BLaER1 (cell line): ENCODE measurements at regions not wholly inside any gene's neighbourhood (a gene's known extent, or its start where the extent isn't known, plus 50 kb on each side); places are given as distances from the start of the nearest gene placed in this dataset.

Experiments
- H3K27ac ChIP-seq: shearing (Covaris generic); formaldehyde crosslinking; 2 replicates; pipeline ENCODE4 v1.8.1; 2022
- H3K27me3 ChIP-seq: shearing (Covaris generic); formaldehyde crosslinking; 2 replicates; pipeline ENCODE4 v1.8.1; 2022
- H3K36me3 ChIP-seq: shearing (Covaris generic); formaldehyde crosslinking; 2 replicates; pipeline ENCODE4 v1.8.1; 2022
- H3K4me1 ChIP-seq: shearing (Covaris generic); formaldehyde crosslinking; 2 replicates; pipeline ENCODE4 v1.8.1; 2022
- H3K4me2 ChIP-seq: shearing (Covaris generic); formaldehyde crosslinking; 2 replicates; pipeline ENCODE4 v1.8.1; 2022
- H3K4me3 ChIP-seq: shearing (Covaris generic); formaldehyde crosslinking; 2 replicates; pipeline ENCODE4 v1.8.1; 2022
- H3K9ac ChIP-seq: shearing (Covaris generic); formaldehyde crosslinking; 2 replicates; pipeline ENCODE4 v1.8.1; 2022
- H3K9me3 ChIP-seq: shearing (Covaris generic); formaldehyde crosslinking; 2 replicates; pipeline ENCODE4 v1.8.1; 2022
- H4K20me1 ChIP-seq: shearing (Covaris generic); formaldehyde crosslinking; 2 replicates; pipeline ENCODE4 v1.8.1; 2022
- Cebpa-rat ChIP-seq: shearing (Covaris generic); IDR thresholded peaks from 2 replicates; pipeline ENCODE4 v1.8.1; 2022

GRCh38 chr2:192254444-192254843, 59.7 kb upstream of the TMEFF2 start:
- no peaks in the 10 kb centered on the region for H3K4me1 ChIP-seq
- H3K36me3 ChIP-seq: no peaks in the 10 kb centered on the region
- no peaks in the 10 kb centered on the region for H4K20me1 ChIP-seq
- H3K27me3 ChIP-seq: no peaks in the 10 kb centered on the region
- no peak overlapping the region for H3K9ac ChIP-seq
- no peak overlapping the region for H3K4me2 ChIP-seq
- no peak overlapping the region for H3K27ac ChIP-seq
- no peak overlapping the region for H3K4me3 ChIP-seq
- no peak for TF ChIP-seq Cebpa-rat
- H3K9me3 ChIP-seq: no peaks in the 10 kb centered on the region

DNA sequence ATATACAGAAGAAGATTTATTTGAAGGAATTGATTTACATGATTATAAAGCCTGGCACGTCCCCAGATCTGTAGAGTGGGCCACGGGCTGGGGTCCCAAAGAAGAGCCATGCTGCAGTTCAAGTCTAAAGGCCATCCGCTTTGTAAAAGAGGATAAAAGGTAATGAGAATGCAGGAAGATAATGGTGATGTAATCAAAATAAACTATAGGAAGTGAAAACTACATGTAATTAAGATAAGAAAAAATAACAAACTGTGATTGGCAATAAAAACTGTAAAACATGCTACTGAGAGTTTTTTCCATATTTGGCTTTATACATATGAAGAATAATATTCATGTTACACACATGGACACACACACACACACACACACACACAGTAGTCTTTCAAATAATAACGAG, 59.0 kb upstream of the TMEFF2 start:
- H3K4me2 ChIP-seq: no peak overlapping the region
- no peak overlapping the region for H3K9ac ChIP-seq
- no peaks in the 10 kb centered on the region for H3K4me1 ChIP-seq
- no peak for TF ChIP-seq Cebpa-rat
- H3K27me3 ChIP-seq: no peaks in the 10 kb centered on the region
- no peaks in the 10 kb centered on the region for H3K36me3 ChIP-seq
- no peaks in the 10 kb centered on the region for H3K9me3 ChIP-seq
- H3K4me3 ChIP-seq: no peak overlapping the region
- no peak overlapping the region for H3K27ac ChIP-seq
- no peaks in the 10 kb centered on the region for H4K20me1 ChIP-seq

- no peaks in the 10 kb centered on the region for H3K27me3 ChIP-seq
- no peak overlapping the region for H3K4me3 ChIP-seq
- H3K9me3 ChIP-seq: no peaks in the 10 kb centered on the region
- H3K27ac ChIP-seq: no peak overlapping the region
- no peak overlapping the region for H3K9ac ChIP-seq
- no peaks in the 10 kb centered on the region for H4K20me1 ChIP-seq
- no peaks in the 10 kb centered on the region for H3K36me3 ChIP-seq
- no peak for TF ChIP-seq Cebpa-rat
- H3K4me1 ChIP-seq: no peaks in the 10 kb centered on the region
- no peak overlapping the region for H3K4me2 ChIP-seq
Measured at GRCh38 chr2:192250961-192251360, 56.2 kb upstream of the TMEFF2 start.

DNA sequence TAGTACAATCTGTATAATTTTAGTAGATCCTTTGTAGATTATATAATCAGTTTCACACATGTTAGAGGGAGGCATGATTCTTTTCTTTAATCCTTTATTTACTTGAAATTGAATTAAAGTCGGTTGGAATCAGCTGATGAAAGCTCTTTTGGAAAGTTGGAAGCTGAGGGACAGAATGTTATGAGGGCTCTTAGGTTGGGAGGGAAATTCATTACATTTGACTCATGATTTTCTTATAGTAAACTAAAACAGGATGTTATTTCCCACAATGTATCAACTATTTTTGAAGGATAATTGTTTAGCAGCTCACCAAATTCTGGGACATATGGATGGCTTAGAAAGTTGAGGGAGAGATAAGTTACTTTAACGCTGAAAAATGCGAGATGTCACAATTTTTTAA, 52.7 kb upstream of the TMEFF2 start:
- Histone ChIP-seq H3K4me2 (no peak overlapping the region), H3K9me3 (no peaks in the 10 kb centered on the region), H4K20me1 (no peaks in the 10 kb centered on the region), H3K4me3 (no peak overlapping the region), H3K27me3 (no peaks in the 10 kb centered on the region), H3K27ac (no peak overlapping the region), H3K36me3 (no peaks in the 10 kb centered on the region), H3K9ac (no peak overlapping the region), H3K4me1 (no peaks in the 10 kb centered on the region)
- TF ChIP-seq Cebpa-rat: no peak

GRCh38 chr2:192246297-192246696, 51.6 kb upstream of the TMEFF2 start:
- H3K27ac ChIP-seq: no peak overlapping the region
- H3K9me3 ChIP-seq: no peaks in the 10 kb centered on the region
- no peaks in the 10 kb centered on the region for H3K36me3 ChIP-seq
- H3K4me2 ChIP-seq: no peak overlapping the region
- H3K27me3 ChIP-seq: no peaks in the 10 kb centered on the region
- H3K9ac ChIP-seq: no peak overlapping the region
- H3K4me3 ChIP-seq: no peak overlapping the region
- H3K4me1 ChIP-seq: no peaks in the 10 kb centered on the region
- no peaks in the 10 kb centered on the region for H4K20me1 ChIP-seq
- no peak for TF ChIP-seq Cebpa-rat

DNA sequence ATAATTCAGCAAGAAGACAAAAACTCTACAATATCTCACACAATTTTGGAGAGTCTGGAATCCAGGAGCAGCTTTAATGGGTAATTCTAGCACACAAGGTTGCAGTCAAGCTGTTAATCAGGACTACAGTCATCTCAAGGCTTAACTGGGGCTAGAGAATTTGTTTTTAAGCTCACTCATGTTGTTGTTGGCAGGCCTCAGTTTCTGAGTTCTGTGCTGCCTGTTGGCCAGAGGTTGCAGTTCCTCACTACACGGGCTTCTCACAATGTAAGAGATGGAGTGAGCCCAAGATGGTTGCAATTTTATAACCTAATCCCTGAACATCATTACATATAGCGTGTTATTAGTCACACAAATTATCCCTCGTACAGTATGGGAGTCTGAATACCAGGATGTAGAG, 50.6 kb upstream of the TMEFF2 start:
- Histone ChIP-seq H3K9me3 (no peaks in the 10 kb centered on the region), H3K36me3 (no peaks in the 10 kb centered on the region), H3K4me2 (no peak overlapping the region), H4K20me1 (no peaks in the 10 kb centered on the region), H3K9ac (no peak overlapping the region), H3K27ac (no peak overlapping the region), H3K4me3 (no peak overlapping the region), H3K27me3 (no peaks in the 10 kb centered on the region), H3K4me1 (no peaks in the 10 kb centered on the region)
- TF ChIP-seq Cebpa-rat: no peak
